Hepatocyte (in vitro differentiated cells): ENCODE measurements at regions not wholly inside any gene's neighbourhood (a gene's known extent, or its start where the extent isn't known, plus 50 kb on each side); places are given as distances from the start of the nearest gene placed in this dataset.

Experiments
- DNase-seq: peaks from one replicate; pipeline ENCODE4 v3.0.0-alpha.2; 2016; ENCODE audit warnings: low spot score
- H2AFZ ChIP-seq: fragments of 200-600 bp; sonication (generic); 2 replicates; pipeline ENCODE4 v1.6.0; 2016; ENCODE audit warnings: antibody characterized with exemption, mild to moderate bottlenecking
- H3K27ac ChIP-seq: fragments of 200-600 bp; sonication (generic); 2 replicates; pipeline ENCODE4 v1.5.1; 2016; ENCODE audit warnings: mild to moderate bottlenecking
- H3K27me3 ChIP-seq: fragments of 200-600 bp; sonication (generic); 2 replicates; pipeline ENCODE4 v1.6.1; 2016
- H3K36me3 ChIP-seq: fragments of 200-600 bp; sonication (generic); replicated peaks from 2 replicates; pipeline ENCODE4 v1.5.1; 2016; ENCODE audit warnings: low read depth; ENCODE audit not compliant: insufficient read depth
- H3K4me1 ChIP-seq: fragments of 200-600 bp; sonication (generic); 2 replicates; pipeline ENCODE4 v1.5.1; 2016; ENCODE audit warnings: mild to moderate bottlenecking, moderate library complexity; ENCODE audit not compliant: insufficient read depth
- H3K4me2 ChIP-seq: fragments of 200-600 bp; sonication (generic); 2 replicates; pipeline ENCODE4 v1.6.0; 2016
- H3K4me3 ChIP-seq: fragments of 200-600 bp; sonication (generic); 2 replicates; pipeline ENCODE4 v1.5.1; 2016; ENCODE audit warnings: mild to moderate bottlenecking
- H3K79me2 ChIP-seq: fragments of 200-600 bp; sonication (generic); 2 replicates; pipeline ENCODE4 v1.6.0; 2017; ENCODE audit warnings: mild to moderate bottlenecking
- H3K9me2 ChIP-seq: fragments of 200-600 bp; sonication (generic); replicated peaks from 2 replicates; pipeline ENCODE4 v1.6.0; 2017; ENCODE audit warnings: mild to moderate bottlenecking; ENCODE audit not compliant: insufficient read depth
- H3K9me3 ChIP-seq: fragments of 200-600 bp; sonication (generic); 2 replicates; pipeline ENCODE4 v1.5.1; 2016; ENCODE audit warnings: low read depth, mild to moderate bottlenecking
- H4K20me1 ChIP-seq: fragments of 200-600 bp; sonication (generic); 2 replicates; pipeline ENCODE4 v1.6.0; 2016; ENCODE audit warnings: mild to moderate bottlenecking; ENCODE audit not compliant: insufficient read depth, poor library complexity, severe bottlenecking
- EZH2 ChIP-seq: fragments of 200-600 bp; sonication (generic); IDR thresholded peaks from 2 replicates; pipeline ENCODE4 v1.6.1; 2016; ENCODE audit warnings: antibody characterized with exemption, mild to moderate bottlenecking, borderline replicate concordance
- EZH2phosphoT487 ChIP-seq: fragments of 200-600 bp; sonication (generic); IDR thresholded peaks from one replicate; pipeline ENCODE4 v1.6.1; 2018; ENCODE audit warnings: antibody characterized with exemption, mild to moderate bottlenecking, low read depth, moderate library complexity; ENCODE audit not compliant: unreplicated experiment, severe bottlenecking
- WGBS: methylation state at CpG from one replicate; pipeline ENCODE4 v1.1.6; 2016; ENCODE audit warnings: low lambda C conversion rate; ENCODE audit errors: missing lambda C conversion rate; 5-methylcytosine and 5-hydroxymethylcytosine counted together
- TF ChIP-seq, protein P1 (sequence below): fragments of 200-600 bp; sonication (generic); IDR thresholded peaks from 2 replicates; pipeline ENCODE4 v1.5.1; 2016; ENCODE audit warnings: antibody characterized with exemption, mild to moderate bottlenecking; ENCODE audit not compliant: poor library complexity

DNA sequence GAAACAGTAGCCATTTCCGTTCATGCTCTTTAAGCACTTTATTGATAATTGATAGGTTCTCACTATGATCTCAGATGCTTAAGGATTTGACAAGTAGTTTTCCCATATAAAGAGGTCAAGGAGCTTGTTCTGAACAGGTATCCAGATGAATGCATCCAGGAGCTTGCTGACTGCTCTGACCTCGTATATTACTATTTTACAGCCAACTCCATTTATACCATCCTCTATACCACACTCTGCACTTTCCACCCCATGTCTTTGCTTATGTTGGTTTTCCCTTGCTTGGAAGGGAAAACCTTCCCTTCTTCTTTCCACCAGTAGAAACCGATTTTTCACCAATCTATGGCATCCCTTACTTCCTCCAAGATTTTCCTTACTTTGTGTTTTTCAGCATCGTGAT lies 107.2 kb downstream of the LHX9 start:
- no peaks in the 10 kb centered on the region for H4K20me1 ChIP-seq
- no peak overlapping the region for H3K4me3 ChIP-seq
- TF ChIP-seq EZH2phosphoT487 (no peak), EZH2 (no peak)
- TF ChIP-seq, protein P1, sequence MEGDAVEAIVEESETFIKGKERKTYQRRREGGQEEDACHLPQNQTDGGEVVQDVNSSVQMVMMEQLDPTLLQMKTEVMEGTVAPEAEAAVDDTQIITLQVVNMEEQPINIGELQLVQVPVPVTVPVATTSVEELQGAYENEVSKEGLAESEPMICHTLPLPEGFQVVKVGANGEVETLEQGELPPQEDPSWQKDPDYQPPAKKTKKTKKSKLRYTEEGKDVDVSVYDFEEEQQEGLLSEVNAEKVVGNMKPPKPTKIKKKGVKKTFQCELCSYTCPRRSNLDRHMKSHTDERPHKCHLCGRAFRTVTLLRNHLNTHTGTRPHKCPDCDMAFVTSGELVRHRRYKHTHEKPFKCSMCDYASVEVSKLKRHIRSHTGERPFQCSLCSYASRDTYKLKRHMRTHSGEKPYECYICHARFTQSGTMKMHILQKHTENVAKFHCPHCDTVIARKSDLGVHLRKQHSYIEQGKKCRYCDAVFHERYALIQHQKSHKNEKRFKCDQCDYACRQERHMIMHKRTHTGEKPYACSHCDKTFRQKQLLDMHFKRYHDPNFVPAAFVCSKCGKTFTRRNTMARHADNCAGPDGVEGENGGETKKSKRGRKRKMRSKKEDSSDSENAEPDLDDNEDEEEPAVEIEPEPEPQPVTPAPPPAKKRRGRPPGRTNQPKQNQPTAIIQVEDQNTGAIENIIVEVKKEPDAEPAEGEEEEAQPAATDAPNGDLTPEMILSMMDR = no peak
- H3K36me3 ChIP-seq = no peaks in the 10 kb centered on the region
- no peaks in the 10 kb centered on the region for H3K9me3 ChIP-seq
- H3K79me2 ChIP-seq = no peaks in the 10 kb centered on the region
- no peak overlapping the region for H3K4me2 ChIP-seq
- no peak for DNase-seq
- no peak overlapping the region for H3K27ac ChIP-seq
- H2AFZ ChIP-seq = no peak overlapping the region
- 76% methylated on average over 4 of the region's 4 CpGs for WGBS
- H3K27me3 ChIP-seq = no peaks in the 10 kb centered on the region
- H3K9me2 ChIP-seq = no peaks in the 10 kb centered on the region
- no peaks in the 10 kb centered on the region for H3K4me1 ChIP-seq

DNA sequence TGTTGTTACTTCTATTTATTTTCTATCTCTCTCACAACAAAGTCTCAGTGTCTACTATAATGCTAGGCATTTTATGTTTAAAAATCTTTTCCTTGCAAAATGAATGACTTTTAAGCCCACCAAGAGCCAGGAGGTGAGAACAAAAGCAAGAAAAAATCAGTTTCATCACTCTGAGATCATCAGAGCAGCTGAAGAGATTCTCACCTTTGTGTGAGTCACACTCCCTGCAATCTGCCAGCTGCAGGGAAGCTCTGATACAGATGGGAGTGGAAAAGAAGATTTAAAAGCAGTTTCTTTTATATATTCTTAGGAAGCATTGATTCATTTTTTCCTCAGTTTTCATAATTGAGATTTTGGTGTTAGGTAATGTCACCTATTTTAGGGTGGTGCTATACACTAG lies 107.6 kb downstream of the LHX9 start:
- no peak overlapping the region for H2AFZ ChIP-seq
- peak; percentile 16 for DNase-seq
- no peaks in the 10 kb centered on the region for H4K20me1 ChIP-seq
- H3K4me1 ChIP-seq = no peaks in the 10 kb centered on the region
- no peak overlapping the region for H3K27ac ChIP-seq
- H3K9me2 ChIP-seq = no peaks in the 10 kb centered on the region
- H3K9me3 ChIP-seq = no peaks in the 10 kb centered on the region
- TF ChIP-seq EZH2 (no peak), EZH2phosphoT487 (no peak)
- TF ChIP-seq, protein P1 = no peak
- no peaks in the 10 kb centered on the region for H3K27me3 ChIP-seq
- no peaks in the 10 kb centered on the region for H3K36me3 ChIP-seq
- no peak overlapping the region for H3K4me3 ChIP-seq
- no peaks in the 10 kb centered on the region for H3K79me2 ChIP-seq
- H3K4me2 ChIP-seq = no peak overlapping the region

DNA sequence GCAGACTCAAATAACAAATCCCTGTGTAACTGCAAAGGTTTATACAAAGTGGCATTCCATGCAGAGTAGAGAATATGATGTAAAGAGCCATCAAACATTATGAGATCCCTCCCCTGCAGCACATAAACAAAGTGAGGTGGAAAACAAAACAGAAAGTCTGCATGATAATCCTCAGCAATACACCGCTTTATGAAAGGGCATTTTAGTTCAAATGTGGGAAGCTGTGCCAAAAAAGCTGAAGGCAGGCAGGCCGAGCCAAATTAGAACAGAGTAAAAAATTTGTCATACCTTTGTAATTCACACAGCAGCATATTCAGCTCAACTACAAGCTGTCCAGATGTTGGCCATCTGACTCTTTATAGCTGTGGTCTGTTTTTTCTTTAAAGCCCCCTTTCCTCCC lies 113.5 kb downstream of the LHX9 start:
- DNase-seq = no peak
- WGBS = 54% methylated on average over 2 of the region's 2 CpGs
- Histone ChIP-seq H2AFZ (no peak overlapping the region), H3K36me3 (no peaks in the 10 kb centered on the region), H4K20me1 (no peaks in the 10 kb centered on the region), H3K9me3 (no peaks in the 10 kb centered on the region), H3K27me3 (no peaks in the 10 kb centered on the region), H3K79me2 (no peaks in the 10 kb centered on the region), H3K4me1 (no peaks in the 10 kb centered on the region), H3K27ac (no peak overlapping the region), H3K4me3 (no peak overlapping the region), H3K4me2 (no peak overlapping the region), H3K9me2 (no peaks in the 10 kb centered on the region)
- TF ChIP-seq, protein P1 = no peak

DNA sequence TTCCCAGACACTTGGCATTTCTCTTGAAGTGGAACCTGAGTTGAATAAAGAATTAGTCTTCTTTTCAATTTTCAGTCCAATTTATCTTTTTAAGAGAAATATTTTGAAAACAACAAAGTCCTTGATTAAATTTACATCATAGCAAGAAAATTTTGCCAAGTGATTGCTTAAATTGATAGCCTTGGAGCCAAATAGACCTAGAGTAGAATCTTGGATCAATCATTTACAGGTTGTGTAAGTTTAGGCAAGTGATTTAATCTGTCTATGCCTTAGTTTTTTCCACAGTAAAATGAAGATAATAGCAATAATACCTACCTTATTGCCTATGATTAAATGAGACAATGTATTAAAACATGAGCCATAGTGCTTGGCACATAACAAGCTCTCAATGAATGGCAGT lies 113.9 kb downstream of the LHX9 start:
- no peaks in the 10 kb centered on the region for H3K36me3 ChIP-seq
- TF ChIP-seq EZH2 = no peak
- H4K20me1 ChIP-seq = no peaks in the 10 kb centered on the region
- no peaks in the 10 kb centered on the region for H3K4me1 ChIP-seq
- no peaks in the 10 kb centered on the region for H3K79me2 ChIP-seq
- H3K9me3 ChIP-seq = no peaks in the 10 kb centered on the region
- H3K4me2 ChIP-seq = no peak overlapping the region
- H3K4me3 ChIP-seq = no peak overlapping the region
- no peaks in the 10 kb centered on the region for H3K27me3 ChIP-seq
- no peak overlapping the region for H3K27ac ChIP-seq
- no peak overlapping the region for H2AFZ ChIP-seq
- no peak for DNase-seq
- H3K9me2 ChIP-seq = no peaks in the 10 kb centered on the region
